NCI-H146 (cell line): ENCODE measurements at regions not wholly inside any gene's neighbourhood (a gene's known extent, or its start where the extent isn't known, plus 50 kb on each side); places are given as distances from the start of the nearest gene placed in this dataset.
"Not testable (repeated sequence)": the region's sequence is repeated elsewhere in the genome, so short reads cannot be mapped to it uniquely, and the experiment has no call there.

ENCODE experiments used
- DNase-seq: peaks from one replicate; lab custom pipeline; 2025; lab: John Stamatoyannopoulos, UW

DNA sequence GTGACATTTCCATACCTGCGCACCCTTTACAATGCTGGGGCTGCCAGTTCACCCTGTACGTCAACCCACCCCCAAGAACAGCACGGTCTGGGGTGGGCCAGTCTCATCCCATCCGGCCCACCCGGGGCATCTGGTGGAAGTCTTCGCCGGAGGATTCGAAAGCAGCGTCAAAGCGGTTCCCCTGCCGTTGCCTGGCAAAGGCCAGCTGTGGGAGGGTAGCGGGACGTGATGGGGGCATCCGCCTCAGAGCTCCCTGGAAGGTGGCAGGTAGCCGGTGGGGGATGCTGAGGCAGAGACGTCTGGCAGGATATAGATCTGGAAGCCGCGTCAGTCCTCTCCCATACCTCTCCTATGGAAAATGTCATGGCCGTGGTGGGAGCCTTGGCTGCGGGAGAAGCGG is 749.1 kb upstream of the DEFB115 start:
- not testable (repeated sequence) for DNase-seq

- DNase-seq: no peak
These were observed 746.0 kb upstream of the DEFB115 start for GRCh38 chr20:30511322-30512030.

DNA sequence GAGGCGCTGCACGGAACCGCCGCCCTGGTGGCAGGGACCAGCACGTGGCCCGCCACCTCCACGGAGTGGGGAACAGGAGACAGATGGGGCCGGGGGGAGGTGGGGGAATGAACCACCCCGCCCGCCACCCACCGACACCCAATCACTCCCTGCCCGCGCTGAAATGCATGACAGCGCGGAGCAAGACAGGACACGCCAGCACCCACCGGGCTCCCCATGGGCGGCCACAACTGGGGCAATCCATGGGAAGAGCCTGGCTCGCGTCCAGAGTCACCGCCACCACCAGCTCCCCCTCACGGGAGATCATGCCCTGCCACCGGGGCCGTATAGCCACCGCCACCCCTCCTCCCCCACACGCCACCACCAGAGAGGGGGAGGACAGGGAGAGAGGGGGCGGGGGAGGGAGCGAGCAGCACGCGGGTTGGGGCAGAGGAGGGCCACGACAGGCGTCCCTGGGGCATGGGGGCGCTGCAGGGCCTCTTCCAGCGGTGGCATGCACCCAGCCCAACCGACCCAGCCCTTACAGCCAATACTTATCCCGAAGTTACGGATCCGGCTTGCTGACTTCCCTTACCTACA is 744.3 kb upstream of the DEFB115 start:
- no peak for DNase-seq

DNA sequence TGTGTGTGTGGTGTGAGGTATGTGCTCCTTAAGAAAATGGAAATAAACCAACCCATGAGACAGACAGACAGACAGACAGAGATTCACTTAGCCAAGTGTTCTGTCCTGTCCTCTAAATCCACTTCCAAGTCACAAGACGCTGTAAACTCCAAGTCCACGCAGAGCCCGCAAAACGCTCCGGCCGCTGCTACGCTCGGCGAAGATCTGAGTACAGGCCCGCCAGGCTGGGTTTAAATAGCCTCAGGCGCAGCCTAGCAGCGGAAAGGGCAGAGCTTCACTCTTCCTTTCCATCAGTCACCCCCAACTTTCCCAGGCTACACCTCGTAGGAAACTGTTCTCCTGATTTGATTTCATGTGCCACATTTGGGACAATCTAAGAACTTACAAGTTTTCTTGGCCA is 741.5 kb upstream of the DEFB115 start:
- DNase-seq: not testable (repeated sequence)

DNA sequence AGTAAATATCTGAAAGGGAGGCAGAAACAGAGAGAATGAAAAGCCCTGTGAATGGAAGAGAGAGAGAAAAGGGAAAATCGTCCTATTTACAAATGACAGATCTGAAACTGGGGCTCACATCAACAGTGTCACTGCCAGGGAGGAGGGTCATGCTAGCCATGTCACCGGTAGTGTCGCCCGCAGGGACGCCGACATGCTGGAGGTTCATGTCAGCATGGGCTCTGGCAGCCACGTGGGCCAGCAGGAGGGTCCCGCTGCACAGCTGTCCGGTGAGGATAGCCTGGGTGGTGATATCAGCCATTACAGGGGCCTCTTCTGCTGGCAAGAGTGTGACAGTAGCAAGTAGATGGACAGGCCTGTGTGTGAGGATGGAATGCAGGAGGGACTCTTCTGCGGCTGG is 738.6 kb upstream of the DEFB115 start:
- DNase-seq: not testable (repeated sequence)

GRCh38 chr20:30521686-30522415 is 735.6 kb upstream of the DEFB115 start:
- DNase-seq: not testable (repeated sequence)

DNA sequence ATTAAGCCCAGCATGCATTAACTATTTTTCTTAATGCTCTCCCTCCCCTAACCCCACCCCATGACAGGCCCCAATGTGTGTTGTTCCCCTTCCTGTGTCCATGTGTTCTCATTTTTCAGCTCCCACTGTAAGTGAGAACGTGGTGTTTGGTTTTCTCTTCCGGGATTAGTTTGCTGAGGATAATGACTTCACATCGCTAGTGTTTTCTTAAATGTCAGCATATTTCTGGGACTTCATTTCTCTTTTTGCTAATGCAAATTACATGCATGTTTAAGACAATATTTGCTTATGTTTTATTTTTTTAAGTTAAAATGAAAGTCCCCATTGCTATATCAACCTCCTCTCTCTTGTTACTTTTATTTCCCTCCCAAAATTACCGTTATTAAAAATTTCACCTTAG is 733.3 kb upstream of the DEFB115 start:
- not testable (repeated sequence) for DNase-seq

- DNase-seq: not testable (repeated sequence)
These were observed 732.7 kb upstream of the DEFB115 start for GRCh38 chr20:30524761-30525160.

- DNase-seq: not testable (repeated sequence)
These were observed 723.8 kb upstream of the DEFB115 start for GRCh38 chr20:30533653-30534052.

DNA sequence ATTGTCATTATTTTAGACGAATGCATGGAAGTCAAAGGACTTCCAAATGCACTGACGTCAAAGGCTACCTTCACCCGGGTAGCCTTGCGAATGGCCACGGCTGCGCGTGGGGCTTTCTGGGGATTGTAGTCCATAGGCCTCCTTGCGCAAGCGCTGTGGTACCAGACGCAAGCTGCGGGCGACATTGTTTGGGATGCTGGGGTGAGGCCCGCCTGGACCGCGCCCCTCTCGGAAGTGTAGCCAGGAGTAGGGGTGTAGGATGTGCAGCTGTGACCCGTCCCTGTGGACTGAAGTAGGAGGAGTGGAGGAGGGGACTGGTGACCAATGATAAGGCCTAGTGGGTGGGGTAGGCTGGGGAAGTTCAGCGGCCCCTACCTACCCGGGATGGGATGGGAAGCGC is 720.0 kb upstream of the DEFB115 start:
- DNase-seq: not testable (repeated sequence)

GRCh38 chr20:30540330-30541069 is 717.0 kb upstream of the DEFB115 start:
- DNase-seq: not testable (repeated sequence)

DNA sequence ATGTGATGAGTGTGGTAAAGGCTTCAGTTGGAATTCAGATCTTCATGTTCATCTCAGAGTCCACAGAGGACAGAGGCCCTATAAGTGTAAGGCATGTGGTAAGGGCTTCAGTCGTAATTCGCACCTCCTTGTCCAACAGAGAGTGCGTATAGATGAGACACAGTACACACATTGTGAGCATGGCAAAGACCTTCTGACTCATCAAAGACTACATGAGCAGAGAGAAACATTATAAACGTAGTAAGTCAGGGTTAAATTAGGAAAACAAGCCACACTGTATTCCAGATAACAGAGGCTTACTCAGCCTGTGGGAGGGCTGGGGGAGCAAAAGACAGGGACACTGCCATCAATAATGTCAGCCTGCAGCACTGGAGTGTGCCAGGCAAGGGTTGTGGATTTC is 706.2 kb upstream of the DEFB115 start:
- not testable (repeated sequence) for DNase-seq

- DNase-seq: not testable (repeated sequence)
These were observed 700.7 kb upstream of the DEFB115 start for GRCh38 chr20:30556797-30557196.

DNA sequence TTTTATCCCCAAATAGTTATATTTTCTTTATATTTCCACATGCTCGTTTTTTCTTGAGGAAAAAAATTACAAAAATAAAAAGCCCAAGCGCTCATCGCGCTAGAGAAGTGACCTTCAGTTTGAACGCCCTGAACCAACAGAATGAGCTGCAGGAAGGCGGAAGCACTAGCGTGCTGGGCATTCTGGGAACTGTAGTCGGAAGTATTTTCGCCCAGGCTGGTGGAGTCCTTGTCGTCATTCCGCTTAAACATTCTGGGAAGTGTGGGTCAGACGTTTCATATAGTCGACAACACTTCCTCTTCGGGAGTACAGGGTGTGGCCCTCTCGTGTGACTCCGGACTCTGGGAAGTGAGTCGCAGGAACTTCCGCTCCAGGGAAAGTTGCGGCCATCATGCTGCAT is 692.4 kb upstream of the DEFB115 start:
- not testable (repeated sequence) for DNase-seq

DNA sequence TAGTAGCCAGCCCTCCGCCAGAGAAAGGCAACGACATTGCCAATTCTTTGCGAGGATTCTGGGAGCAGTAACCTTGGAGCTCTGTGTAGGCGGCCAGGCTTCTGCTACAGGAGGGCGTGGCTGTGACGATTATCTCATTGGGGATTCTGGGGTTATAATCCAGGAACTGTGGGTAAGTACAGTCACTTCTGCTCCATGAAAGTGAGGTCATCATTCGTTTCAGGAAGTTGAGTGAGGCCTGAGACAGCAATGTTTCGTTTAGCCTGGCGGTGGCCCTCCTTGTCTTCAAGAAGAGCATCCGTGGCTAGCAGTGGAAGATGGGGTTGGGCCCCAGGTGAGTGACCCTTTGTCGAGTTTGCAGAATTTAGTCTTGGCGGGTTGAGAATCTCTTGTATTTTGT is 687.6 kb upstream of the DEFB115 start:
- DNase-seq: not testable (repeated sequence)

DNA sequence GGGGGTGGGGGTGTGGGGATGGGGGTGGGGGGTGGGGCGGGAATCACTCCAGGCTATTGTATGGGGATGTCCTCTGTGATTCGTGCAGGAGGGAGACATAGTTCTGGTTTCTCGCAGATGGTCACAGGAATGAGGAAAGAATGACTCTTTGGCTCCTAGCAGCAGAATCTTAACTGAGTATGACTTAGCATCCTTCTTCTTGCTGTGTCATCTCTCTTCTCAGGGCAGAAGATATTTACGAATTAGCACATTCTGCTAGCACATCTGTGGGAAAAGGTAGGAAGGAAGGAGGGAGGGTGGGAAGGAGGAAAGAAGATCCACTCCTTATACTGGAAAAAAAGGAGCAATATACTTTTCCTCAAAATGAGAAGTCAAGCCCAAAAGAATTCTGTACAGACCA is 686.8 kb upstream of the DEFB115 start:
- DNase-seq: not testable (repeated sequence)

DNA sequence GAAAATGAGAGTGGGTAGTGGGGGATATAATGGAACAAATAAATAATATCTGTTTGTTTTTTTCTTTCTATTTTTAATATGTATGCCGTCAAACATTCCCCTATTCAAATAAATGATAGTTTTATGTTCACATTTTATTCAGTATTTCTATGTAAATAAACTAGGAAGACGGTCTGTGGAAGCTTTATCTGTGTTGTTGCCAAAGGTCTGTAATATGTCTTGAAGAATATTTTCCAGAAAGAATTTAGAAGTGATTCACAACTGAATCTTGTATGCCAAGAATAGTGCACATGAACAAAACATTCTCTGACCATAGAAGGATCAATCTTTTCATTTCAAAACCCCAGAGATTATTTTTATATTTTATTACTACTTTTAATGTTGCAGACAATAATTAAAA is 683.1 kb upstream of the DEFB115 start:
- DNase-seq: not testable (repeated sequence)

DNA sequence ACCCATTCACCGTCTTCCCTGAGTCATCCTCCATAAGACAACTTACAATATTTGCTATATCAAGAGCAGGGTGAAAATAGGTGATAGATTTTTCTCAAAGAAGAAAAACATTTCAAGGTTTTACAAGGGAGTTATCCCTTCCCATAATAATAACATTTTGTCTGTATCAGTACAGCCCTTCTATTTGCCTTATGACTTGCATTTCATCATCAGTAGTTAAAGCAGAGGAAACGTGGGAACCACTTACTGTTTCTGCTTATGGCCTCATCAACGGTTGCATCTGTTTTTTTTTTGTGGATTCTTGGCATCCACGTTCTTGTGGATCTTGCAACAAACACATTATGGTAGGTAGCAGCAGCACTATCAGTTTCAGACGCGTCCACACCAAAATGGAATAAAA is 678.4 kb upstream of the DEFB115 start:
- not testable (repeated sequence) for DNase-seq

DNA sequence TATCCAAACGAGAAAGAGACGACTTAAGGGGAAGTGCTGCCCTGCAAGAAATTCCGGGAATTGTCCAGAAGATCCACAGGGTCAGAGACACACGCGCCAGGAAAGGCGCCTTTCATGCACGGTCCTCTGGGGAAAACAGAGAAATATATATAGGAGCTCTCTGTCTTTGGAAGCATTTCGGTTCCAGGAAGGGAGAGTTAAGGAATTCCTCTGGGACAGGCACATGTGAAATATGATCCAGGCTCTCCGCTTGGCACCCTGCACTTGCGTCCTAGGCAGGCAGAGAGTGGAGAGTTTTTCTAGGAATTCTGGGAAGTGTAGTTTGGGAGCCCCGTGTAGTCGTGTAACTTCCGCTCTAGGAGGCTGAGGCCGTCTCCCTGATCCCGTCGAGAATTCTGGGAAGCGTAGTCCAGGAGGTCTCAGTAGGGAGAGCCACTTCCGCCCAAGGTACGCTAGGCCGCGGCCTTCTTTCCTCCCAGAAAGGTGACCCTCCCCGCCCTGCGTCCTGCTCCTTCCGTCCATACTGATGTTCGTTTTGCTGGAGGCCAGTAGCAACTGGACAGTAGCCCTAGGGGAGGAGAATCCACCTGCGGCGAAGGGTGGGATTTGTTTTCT is 677.5 kb upstream of the DEFB115 start:
- DNase-seq: peak; percentile 50

GRCh38 chr20:30581839-30582238 is 675.6 kb upstream of the DEFB115 start:
- not testable (repeated sequence) for DNase-seq

DNA sequence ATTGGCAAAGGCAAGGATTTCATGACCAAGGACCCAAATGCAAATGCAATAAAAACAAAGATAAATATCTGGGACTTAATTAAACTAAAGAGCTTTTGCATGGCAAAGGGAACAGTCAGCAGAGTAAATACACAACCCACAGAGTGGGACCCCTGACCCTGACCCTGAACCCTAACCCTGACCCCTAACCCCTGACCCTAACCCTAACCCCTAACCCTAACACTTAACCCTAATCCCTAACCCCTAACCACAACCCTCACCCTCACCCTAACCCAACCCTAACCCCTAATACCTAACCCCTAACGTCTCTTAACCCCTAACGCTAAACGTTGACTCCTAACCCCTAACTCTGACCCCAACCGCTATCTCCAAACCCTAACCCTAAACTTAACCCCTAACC is 673.1 kb upstream of the DEFB115 start:
- DNase-seq: not testable (repeated sequence)

DNA sequence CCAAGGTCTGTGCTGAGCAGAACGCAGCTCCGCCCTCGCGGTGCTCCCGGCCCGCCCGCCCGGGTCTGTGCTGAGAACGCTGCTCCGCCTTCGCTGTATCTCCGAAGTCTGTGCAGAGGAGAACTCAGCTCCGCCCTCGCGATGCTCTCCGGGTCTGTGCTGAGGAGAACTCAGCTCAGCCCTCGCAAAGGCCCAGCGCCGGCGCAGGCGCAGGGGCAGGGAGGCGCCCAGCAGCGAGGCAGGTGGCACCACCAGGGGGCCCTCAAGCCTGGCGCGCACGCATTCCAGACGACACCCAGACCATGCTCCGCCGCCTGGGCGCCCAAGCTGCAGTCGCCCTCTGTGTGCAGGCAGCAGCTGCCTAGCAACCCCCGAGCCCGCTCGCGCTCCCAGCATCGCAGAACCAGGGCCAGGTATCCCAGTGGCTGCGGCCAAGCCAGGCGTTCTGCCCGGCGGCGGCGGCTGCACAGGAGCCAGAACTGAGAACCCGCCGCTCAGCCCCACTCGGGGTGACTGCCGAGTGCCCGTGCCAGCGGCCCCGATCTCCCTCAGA is 672.1 kb upstream of the DEFB115 start:
- DNase-seq: peak; percentile 54
